ENCODE measurements at regions not wholly inside any gene's neighbourhood (a gene's known extent, or its start where the extent isn't known, plus 50 kb on each side); places are given as distances from the start of the nearest gene placed in this dataset.

DNA sequence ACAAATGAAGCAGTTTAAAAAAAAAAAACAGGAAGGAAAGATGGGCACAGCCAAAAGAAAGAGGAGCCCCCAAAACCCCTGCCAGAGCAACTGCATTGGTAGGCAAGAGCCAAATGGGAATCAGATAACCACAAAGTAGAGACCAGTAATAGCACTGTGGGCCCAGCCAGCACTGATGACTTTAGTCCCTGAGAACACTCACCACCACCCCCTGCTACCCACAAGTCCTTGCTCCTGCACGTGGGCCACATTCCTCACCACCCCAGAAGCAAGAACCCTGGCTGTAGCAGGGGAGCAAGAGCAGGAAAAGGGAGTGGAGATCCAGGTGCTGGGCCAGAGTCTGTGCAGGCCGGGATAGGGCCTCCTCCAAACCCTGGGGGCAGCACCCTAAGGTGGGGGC lies 86.1 kb downstream of the RRAGC start:
- TF ChIP-seq, protein P1, sequence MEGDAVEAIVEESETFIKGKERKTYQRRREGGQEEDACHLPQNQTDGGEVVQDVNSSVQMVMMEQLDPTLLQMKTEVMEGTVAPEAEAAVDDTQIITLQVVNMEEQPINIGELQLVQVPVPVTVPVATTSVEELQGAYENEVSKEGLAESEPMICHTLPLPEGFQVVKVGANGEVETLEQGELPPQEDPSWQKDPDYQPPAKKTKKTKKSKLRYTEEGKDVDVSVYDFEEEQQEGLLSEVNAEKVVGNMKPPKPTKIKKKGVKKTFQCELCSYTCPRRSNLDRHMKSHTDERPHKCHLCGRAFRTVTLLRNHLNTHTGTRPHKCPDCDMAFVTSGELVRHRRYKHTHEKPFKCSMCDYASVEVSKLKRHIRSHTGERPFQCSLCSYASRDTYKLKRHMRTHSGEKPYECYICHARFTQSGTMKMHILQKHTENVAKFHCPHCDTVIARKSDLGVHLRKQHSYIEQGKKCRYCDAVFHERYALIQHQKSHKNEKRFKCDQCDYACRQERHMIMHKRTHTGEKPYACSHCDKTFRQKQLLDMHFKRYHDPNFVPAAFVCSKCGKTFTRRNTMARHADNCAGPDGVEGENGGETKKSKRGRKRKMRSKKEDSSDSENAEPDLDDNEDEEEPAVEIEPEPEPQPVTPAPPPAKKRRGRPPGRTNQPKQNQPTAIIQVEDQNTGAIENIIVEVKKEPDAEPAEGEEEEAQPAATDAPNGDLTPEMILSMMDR (IDR thresholded peaks at IDR 0.05), result no peak
- no peak for TF ChIP-seq EP300 (IDR thresholded peaks at IDR 0.05)
